Keratinocyte (primary cell): ENCODE measurements at regions not wholly inside any gene's neighbourhood (a gene's known extent, or its start where the extent isn't known, plus 50 kb on each side); places are given as distances from the start of the nearest gene placed in this dataset.

Source experiments
- DNase-seq: peaks from one replicate; pipeline ENCODE4 v3.0.0-alpha.2; 2011; ENCODE audit warnings: low read depth, missing footprints, low spot score
- FAIRE-seq: peaks from 2 replicates; lab custom pipeline; 2011; peaks lifted over from hg19 to GRCh38; lab: Jason Lieb, UNC
- H2AFZ ChIP-seq: 2 replicates; pipeline ENCODE4 v1.6.0; 2012; ENCODE audit warnings: low read length, control low read depth, inconsistent platforms; ENCODE audit not compliant: control insufficient read depth
- H3K27ac ChIP-seq: 2 replicates; pipeline ENCODE4 v1.5.1; 2011; ENCODE audit warnings: low read length; ENCODE audit not compliant: control insufficient read depth, insufficient read depth
- H3K27me3 ChIP-seq: 3 replicates; pipeline ENCODE4 v1.6.0; 2011; ENCODE audit warnings: low read length; ENCODE audit not compliant: control insufficient read depth, insufficient read depth; ENCODE audit errors: extremely low read depth
- H3K36me3 ChIP-seq, 2 experiments: 2 replicates in 1 of 2; 3 replicates in 1 of 2; pipeline ENCODE4 v1.5.1; 2011; ENCODE audit warnings: low read length in 2 of 2, mild to moderate bottlenecking in 1 of 2; ENCODE audit not compliant: control insufficient read depth in 2 of 2, insufficient read depth in 2 of 2; ENCODE audit errors: extremely low read depth in 1 of 2
- H3K4me1 ChIP-seq: 3 replicates; pipeline ENCODE4 v1.5.1; 2011; ENCODE audit warnings: low read length; ENCODE audit not compliant: control insufficient read depth, insufficient read depth; ENCODE audit errors: extremely low read depth
- H3K4me2 ChIP-seq: 3 replicates; pipeline ENCODE4 v1.6.0; 2011; ENCODE audit warnings: low read depth, low read length; ENCODE audit not compliant: control insufficient read depth, insufficient read depth; ENCODE audit errors: extremely low read depth
- H3K4me3 ChIP-seq, 3 experiments: fragments of 200-600 bp in 1 of 3; sonication (generic) in 1 of 3; 2 replicates in 2 of 3; 3 replicates in 1 of 3; pipeline ENCODE4 v1.5.1; 2011 to 2016; ENCODE audit warnings: low read length in 3 of 3, mild to moderate bottlenecking in 3 of 3, control low read depth in 2 of 3, inconsistent platforms in 1 of 3, low read depth in 1 of 3, mixed read lengths in 1 of 3, mixed run types in 1 of 3, moderate library complexity in 1 of 3; ENCODE audit not compliant: control insufficient read depth in 2 of 3, insufficient read depth in 2 of 3; ENCODE audit errors: extremely low read depth in 1 of 3
- H3K79me2 ChIP-seq: 2 replicates; pipeline ENCODE4 v1.6.0; 2012; ENCODE audit warnings: low read length; ENCODE audit not compliant: control insufficient read depth, insufficient read depth
- H3K9ac ChIP-seq: 3 replicates; pipeline ENCODE4 v1.6.0; 2011; ENCODE audit warnings: low read length; ENCODE audit not compliant: control insufficient read depth, insufficient read depth; ENCODE audit errors: extremely low read depth
- H3K9me1 ChIP-seq: 3 replicates; pipeline ENCODE4 v1.6.0; 2011; ENCODE audit warnings: low read length; ENCODE audit not compliant: control insufficient read depth, insufficient read depth; ENCODE audit errors: extremely low read depth
- H3K9me3 ChIP-seq: 2 replicates; pipeline ENCODE4 v1.5.1; 2012; ENCODE audit warnings: low read depth, low read length; ENCODE audit not compliant: control insufficient read depth
- H4K20me1 ChIP-seq: 3 replicates; pipeline ENCODE4 v1.6.0; 2011; ENCODE audit warnings: low read length; ENCODE audit not compliant: control insufficient read depth, insufficient read depth; ENCODE audit errors: extremely low read depth
- EZH2 ChIP-seq: IDR thresholded peaks from one replicate; pipeline ENCODE4 v1.6.1; 2012; ENCODE audit warnings: inconsistent platforms, mild to moderate bottlenecking, low read length, moderate library complexity
- dilution Hi-C: fragments of 300-500 bp; cut with MboI; formaldehyde crosslinking; loops from one replicate; pipeline ENCODE4 v1.7.0; 2020; ENCODE audit warnings: low sequenced_read_pairs; ENCODE audit not compliant: extremely low pct_ligation_motif_present
- TF ChIP-seq, protein P1 (sequence below), 3 experiments: IDR thresholded peaks in 1 of 3; conservative IDR thresholded peaks in 1 of 3; optimal IDR thresholded peaks in 1 of 3; 2 replicates in 2 of 3; 3 replicates in 1 of 3; pipeline versions ENCODE3 to v1.5.1; 2011; ENCODE audit warnings: low read length in 3 of 3, mild to moderate bottlenecking in 3 of 3, moderate library complexity in 2 of 3, control low read depth in 1 of 3, inconsistent platforms in 1 of 3; ENCODE audit not compliant: insufficient read depth in 2 of 3; ENCODE audit errors: extremely low read depth in 1 of 3

DNA sequence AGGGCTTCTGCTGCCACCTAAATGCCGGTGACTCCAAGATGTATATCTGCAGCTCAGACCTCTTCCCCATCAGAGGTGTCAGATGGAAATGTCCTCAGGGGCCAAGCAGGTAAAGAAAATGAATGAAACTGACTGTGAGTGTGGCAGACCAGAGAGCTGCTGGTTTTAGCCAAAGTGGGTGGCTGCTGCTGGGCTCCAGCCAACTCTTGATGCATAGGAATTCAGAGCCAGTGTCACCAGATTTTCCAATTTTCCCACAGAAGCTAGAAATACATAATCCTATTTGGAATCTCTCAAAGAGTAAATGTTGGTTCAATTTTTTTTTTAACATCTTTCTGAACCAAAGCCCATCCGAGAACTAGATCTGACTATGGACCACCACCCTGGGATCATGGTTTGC lies 161.2 kb upstream of the SPRY4 start:
- H3K4me3 ChIP-seq = no peak overlapping the region
- FAIRE-seq = no peak
- H3K9me1 ChIP-seq = no peaks in the 10 kb centered on the region
- dilution Hi-C loops = no loop called here
- no peak overlapping the region for H3K4me2 ChIP-seq
- no peaks in the 10 kb centered on the region for H4K20me1 ChIP-seq
- H3K9ac ChIP-seq = no peak overlapping the region
- no peak overlapping the region for H3K27ac ChIP-seq
- H3K79me2 ChIP-seq = no peaks in the 10 kb centered on the region
- H2AFZ ChIP-seq = no peak overlapping the region
- H3K27me3 ChIP-seq = no peaks in the 10 kb centered on the region
- DNase-seq = no peak
- no peaks in the 10 kb centered on the region for H3K36me3 ChIP-seq
- H3K4me1 ChIP-seq = peaks cover 4% of the 10 kb centered on the region
- no peaks in the 10 kb centered on the region for H3K9me3 ChIP-seq
- TF ChIP-seq EZH2 = no peak
- TF ChIP-seq, protein P1, sequence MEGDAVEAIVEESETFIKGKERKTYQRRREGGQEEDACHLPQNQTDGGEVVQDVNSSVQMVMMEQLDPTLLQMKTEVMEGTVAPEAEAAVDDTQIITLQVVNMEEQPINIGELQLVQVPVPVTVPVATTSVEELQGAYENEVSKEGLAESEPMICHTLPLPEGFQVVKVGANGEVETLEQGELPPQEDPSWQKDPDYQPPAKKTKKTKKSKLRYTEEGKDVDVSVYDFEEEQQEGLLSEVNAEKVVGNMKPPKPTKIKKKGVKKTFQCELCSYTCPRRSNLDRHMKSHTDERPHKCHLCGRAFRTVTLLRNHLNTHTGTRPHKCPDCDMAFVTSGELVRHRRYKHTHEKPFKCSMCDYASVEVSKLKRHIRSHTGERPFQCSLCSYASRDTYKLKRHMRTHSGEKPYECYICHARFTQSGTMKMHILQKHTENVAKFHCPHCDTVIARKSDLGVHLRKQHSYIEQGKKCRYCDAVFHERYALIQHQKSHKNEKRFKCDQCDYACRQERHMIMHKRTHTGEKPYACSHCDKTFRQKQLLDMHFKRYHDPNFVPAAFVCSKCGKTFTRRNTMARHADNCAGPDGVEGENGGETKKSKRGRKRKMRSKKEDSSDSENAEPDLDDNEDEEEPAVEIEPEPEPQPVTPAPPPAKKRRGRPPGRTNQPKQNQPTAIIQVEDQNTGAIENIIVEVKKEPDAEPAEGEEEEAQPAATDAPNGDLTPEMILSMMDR (optimal IDR thresholded peaks at IDR 0.05 in 1 of 3, IDR thresholded peaks at IDR 0.05 in 1 of 3, conservative IDR thresholded peaks at IDR 0.05 in 1 of 3; ENCODE audit: extremely low read depth in 1 of 3, insufficient read depth in 2 of 3, low read length in 3 of 3) = no peak

DNA sequence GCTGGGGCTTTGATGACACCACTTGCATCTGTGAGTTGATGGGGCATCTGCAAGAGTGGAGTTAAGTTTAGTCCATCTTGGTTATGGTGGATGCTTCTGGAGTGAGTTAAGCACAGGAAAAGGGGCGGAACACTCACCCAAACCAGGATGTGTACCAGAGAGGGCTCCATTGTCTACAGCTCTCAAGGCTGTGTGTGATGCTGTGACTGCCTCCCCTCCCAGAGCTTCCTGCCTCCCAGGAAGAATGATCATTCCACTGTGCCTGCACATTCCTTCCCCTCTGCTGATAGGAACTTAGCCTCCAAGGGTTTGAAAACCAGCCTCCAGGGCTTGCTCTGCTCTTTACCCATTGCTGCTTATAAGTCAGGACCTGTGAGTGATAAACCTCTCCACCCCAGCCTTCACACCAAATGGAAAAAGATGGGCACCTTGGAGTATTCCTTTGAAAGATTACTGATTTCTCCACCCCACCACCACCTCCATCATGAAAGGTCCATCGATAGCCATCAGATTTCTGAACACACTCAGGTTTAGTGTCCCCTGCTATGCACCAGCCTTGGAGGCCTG lies 160.1 kb upstream of the SPRY4 start:
- Histone ChIP-seq H3K36me3 (no peaks in the 10 kb centered on the region), H3K9ac (no peak overlapping the region), H3K4me1 (peaks cover 4% of the 10 kb centered on the region), H3K79me2 (no peaks in the 10 kb centered on the region), H3K9me1 (no peaks in the 10 kb centered on the region), H3K9me3 (no peaks in the 10 kb centered on the region), H3K4me3 (no peak overlapping the region), H3K27me3 (no peaks in the 10 kb centered on the region), H3K27ac (no peak overlapping the region), H4K20me1 (no peaks in the 10 kb centered on the region), H3K4me2 (no peak overlapping the region), H2AFZ (no peak overlapping the region)
- TF ChIP-seq EZH2 = no peak
- TF ChIP-seq, protein P1 (optimal IDR thresholded peaks at IDR 0.05 in 1 of 3, IDR thresholded peaks at IDR 0.05 in 1 of 3, conservative IDR thresholded peaks at IDR 0.05 in 1 of 3; ENCODE audit: extremely low read depth in 1 of 3, insufficient read depth in 2 of 3, low read length in 3 of 3) = no peak
- no peak for DNase-seq
- dilution Hi-C loops = no loop called here
- peak; percentile 68 for FAIRE-seq
